Adrenal gland (tissue), 5 donors: ENCODE measurements at regions not wholly inside any gene's neighbourhood (a gene's known extent, or its start where the extent isn't known, plus 50 kb on each side); places are given as distances from the start of the nearest gene placed in this dataset.
"Not testable (repeated sequence)": the region's sequence is repeated elsewhere in the genome, so short reads cannot be mapped to it uniquely, and the experiment has no call there.

Experiments
- POLR2A ChIP-seq, 2 donors: fragments of 450-650 bp; IDR thresholded peaks; one replicate each; pipeline ENCODE4 v1.6.1; 2017; ENCODE audit warnings: antibody characterized with exemption in 2 of 2, mild to moderate bottlenecking in 2 of 2, moderate library complexity in 1 of 2
- TF ChIP-seq, protein P1 (sequence below), 6 experiments: fragments of 450-650 bp in 4 of 6; fragments of 200-600 bp in 2 of 6; sonication (generic) in 1 of 6; IDR thresholded peaks; 1 replicate in 5 of 6; 2 replicates in 1 of 6; pipeline versions ENCODE4 v1.5.1 to v1.8.0; 2016 to 2021; ENCODE audit warnings: antibody characterized with exemption in 6 of 6, mild to moderate bottlenecking in 2 of 6, moderate library complexity in 1 of 6
- donor health status: DM: no; HTN: no; CAD: no.

DNA sequence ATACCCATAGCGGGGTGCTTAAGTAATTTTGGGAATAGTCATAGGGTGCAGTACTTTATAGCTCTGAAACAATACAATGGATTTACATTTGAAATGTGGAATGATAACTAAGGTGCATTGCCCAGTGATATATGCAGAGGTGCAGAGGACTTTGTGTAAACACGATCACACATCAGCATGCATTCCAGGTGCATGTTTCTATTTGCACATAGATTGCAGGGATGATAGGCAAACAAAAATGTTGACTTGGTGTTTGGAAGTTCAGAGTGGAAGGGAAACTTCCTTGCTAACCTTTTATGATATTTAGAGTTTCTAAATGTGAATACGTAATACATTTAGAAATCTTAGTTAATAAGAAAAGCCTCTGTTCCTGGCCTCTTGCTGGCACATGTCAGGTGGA is 941.5 kb downstream of the TUBA3C start:
- TF ChIP-seq, protein P1, sequence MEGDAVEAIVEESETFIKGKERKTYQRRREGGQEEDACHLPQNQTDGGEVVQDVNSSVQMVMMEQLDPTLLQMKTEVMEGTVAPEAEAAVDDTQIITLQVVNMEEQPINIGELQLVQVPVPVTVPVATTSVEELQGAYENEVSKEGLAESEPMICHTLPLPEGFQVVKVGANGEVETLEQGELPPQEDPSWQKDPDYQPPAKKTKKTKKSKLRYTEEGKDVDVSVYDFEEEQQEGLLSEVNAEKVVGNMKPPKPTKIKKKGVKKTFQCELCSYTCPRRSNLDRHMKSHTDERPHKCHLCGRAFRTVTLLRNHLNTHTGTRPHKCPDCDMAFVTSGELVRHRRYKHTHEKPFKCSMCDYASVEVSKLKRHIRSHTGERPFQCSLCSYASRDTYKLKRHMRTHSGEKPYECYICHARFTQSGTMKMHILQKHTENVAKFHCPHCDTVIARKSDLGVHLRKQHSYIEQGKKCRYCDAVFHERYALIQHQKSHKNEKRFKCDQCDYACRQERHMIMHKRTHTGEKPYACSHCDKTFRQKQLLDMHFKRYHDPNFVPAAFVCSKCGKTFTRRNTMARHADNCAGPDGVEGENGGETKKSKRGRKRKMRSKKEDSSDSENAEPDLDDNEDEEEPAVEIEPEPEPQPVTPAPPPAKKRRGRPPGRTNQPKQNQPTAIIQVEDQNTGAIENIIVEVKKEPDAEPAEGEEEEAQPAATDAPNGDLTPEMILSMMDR (IDR thresholded peaks at IDR 0.05): not testable (repeated sequence)
- not testable (repeated sequence) for TF ChIP-seq POLR2A (IDR thresholded peaks at IDR 0.05)
